Heart left ventricle (tissue), 16 donors: ENCODE measurements at regions not wholly inside any gene's neighbourhood (a gene's known extent, or its start where the extent isn't known, plus 50 kb on each side); places are given as distances from the start of the nearest gene placed in this dataset.

Experiments used
- ATAC-seq, 4 donors: fragments of 200-7000 bp; cut with Tn5 transposase; one replicate each; pipeline ENCODE4 v1.9.1; 2020 to 2022; ENCODE audit warnings: moderate library complexity in 4 of 4, mild to moderate bottlenecking in 3 of 4, moderate number of reproducible peaks in 1 of 4
- DNase-seq, 5 donors: peaks; one replicate each; pipeline ENCODE4 v3.0.0-alpha.2; 2020
- H3K27ac ChIP-seq, 12 donors: fragments of 200-600 bp; sonication (generic) in 4 of 12; one replicate each; pipeline versions ENCODE4 v1.5.0 to v1.8.0; 2016 to 2022; ENCODE audit warnings: mild to moderate bottlenecking in 2 of 12
- H3K27me3 ChIP-seq, 9 donors: fragments of 200-600 bp; sonication (generic) in 2 of 9; one replicate each; pipeline versions ENCODE4 v1.5.1 to v1.8.0; 2016 to 2022; ENCODE audit warnings: mild to moderate bottlenecking in 3 of 9
- H3K36me3 ChIP-seq, 9 donors: fragments of 200-600 bp; sonication (generic) in 2 of 9; one replicate each; pipeline versions ENCODE4 v1.5.0 to v1.8.0; 2018 to 2022; ENCODE audit warnings: mild to moderate bottlenecking in 2 of 9
- H3K4me1 ChIP-seq, 12 donors: fragments of 200-600 bp; sonication (generic) in 4 of 12; one replicate each; pipeline versions ENCODE4 v1.5.0 to v1.8.0; 2016 to 2022; ENCODE audit warnings: mild to moderate bottlenecking in 3 of 12
- H3K4me3 ChIP-seq, 12 donors: fragments of 200-600 bp; sonication (generic) in 4 of 12; one replicate each; pipeline versions ENCODE4 v1.5.0 to v1.8.0; 2017 to 2022; ENCODE audit warnings: mild to moderate bottlenecking in 9 of 12, moderate library complexity in 4 of 12
- H3K9me3 ChIP-seq, 12 donors: fragments of 200-600 bp; sonication (generic) in 4 of 12; one replicate each; pipeline versions ENCODE4 v1.5.0 to v1.8.0; 2016 to 2022; ENCODE audit warnings: mild to moderate bottlenecking in 1 of 12
- POLR2A ChIP-seq, 2 donors: fragments of 450-650 bp; IDR thresholded peaks; one replicate each; pipeline ENCODE4 v1.6.1; 2017; ENCODE audit warnings: antibody characterized with exemption in 2 of 2, mild to moderate bottlenecking in 2 of 2, moderate library complexity in 2 of 2
- WGBS, 4 donors: extraction: QIAGEN DNeasy Blood & Tissue Kit in 2 of 4; methylation state at CpG; one replicate each; pipeline versions ENCODE4 v1.1.5 to v1.1.7; 2013 to 2018; 5-methylcytosine and 5-hydroxymethylcytosine counted together
- intact Hi-C, 10 donors: fragments of 100-400 bp; cut with DNase I; formaldehyde crosslinking; loops; one replicate each; pipeline versions ENCODE4 v1.11.1 to v1.14.2; 2022
- TF ChIP-seq, protein P1 (sequence below), 12 donors: fragments of 200-600 bp; sonication (generic) in 4 of 12; IDR thresholded peaks; one replicate each; pipeline versions ENCODE4 v1.5.0 to v1.8.0; 2018 to 2022; ENCODE audit warnings: antibody characterized with exemption in 12 of 12, mild to moderate bottlenecking in 5 of 12
- donor health status: ischemic (EF 13 %, LVEDD 7.1; RV severe dilation, severe dysfunction).
- donor health status: healthy with polysubstance abuse.
- donor health status: DM: no; HTN: yes; CAD: no.
- donor health status: DM: no; HTN: no; CAD: no.
- donor health status: ischemic (EF 25% LVEDD 6.9; RV normal size, moderate dysfunction).
- donor health status: ischemic (EF 25% LVEDD 5.7; RV mildly dilated, moderate dysfunction).
- donor health status: healthy.
- donor health status: DM: yes; HTN: yes; CAD: no.
- donor health status: ischemic (EF 35%, LVEDD 5.7; RV mildly dilated, moderate dysfunction).
- donor health status: nonischemic (EF 11% LVEDD 7.7; RV severe dilation, severe dysfunction).
- donor health status: DM: yes; HTN: yes; CAD: no.
- donor health status: PGD.
- donor health status: ischemic (EF 29% LVEDD 5.4; RV normal size, mild dysfunction).
- donor health status: nonischemic (EF 23%, LVEDD 6.1; RV moderate dilation, normal function).

DNA sequence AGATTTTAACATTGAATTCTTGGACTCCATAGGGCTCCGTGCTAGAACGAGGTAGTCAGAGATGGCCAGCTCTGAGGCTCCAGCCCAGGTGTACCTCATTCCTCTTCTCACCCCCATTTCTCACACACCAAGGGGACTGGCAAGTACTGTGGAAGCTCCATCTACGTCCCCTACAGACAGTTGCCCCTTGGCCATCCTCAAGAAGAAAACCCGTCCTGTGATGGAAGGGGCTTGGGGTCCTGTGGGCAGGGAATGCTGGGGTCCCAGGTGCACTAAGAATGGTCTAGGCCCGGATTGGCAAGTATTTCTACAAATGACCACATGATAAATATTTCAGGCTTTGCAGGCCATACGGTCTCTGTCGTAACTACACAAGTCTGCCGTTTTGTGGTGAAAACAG, 110.3 kb downstream of the PDCL3 start:
- intact Hi-C loops = no loop called here
- H3K4me1 ChIP-seq = peaks cover 0 to 13% (median 2%) of the 10 kb centered on the region in 12 donors
- H3K4me3 ChIP-seq = no peak overlapping the region
- H3K27me3 ChIP-seq = no peaks in the 10 kb centered on the region
- ATAC-seq (no peak), DNase-seq (no peak)
- no peaks in the 10 kb centered on the region for H3K9me3 ChIP-seq
- TF ChIP-seq POLR2A (IDR thresholded peaks at IDR 0.05) = no peak
- TF ChIP-seq, protein P1, sequence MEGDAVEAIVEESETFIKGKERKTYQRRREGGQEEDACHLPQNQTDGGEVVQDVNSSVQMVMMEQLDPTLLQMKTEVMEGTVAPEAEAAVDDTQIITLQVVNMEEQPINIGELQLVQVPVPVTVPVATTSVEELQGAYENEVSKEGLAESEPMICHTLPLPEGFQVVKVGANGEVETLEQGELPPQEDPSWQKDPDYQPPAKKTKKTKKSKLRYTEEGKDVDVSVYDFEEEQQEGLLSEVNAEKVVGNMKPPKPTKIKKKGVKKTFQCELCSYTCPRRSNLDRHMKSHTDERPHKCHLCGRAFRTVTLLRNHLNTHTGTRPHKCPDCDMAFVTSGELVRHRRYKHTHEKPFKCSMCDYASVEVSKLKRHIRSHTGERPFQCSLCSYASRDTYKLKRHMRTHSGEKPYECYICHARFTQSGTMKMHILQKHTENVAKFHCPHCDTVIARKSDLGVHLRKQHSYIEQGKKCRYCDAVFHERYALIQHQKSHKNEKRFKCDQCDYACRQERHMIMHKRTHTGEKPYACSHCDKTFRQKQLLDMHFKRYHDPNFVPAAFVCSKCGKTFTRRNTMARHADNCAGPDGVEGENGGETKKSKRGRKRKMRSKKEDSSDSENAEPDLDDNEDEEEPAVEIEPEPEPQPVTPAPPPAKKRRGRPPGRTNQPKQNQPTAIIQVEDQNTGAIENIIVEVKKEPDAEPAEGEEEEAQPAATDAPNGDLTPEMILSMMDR (IDR thresholded peaks at IDR 0.05) = no peak
- 93 to 98% (median 93%) methylated on average over 8 of the region's 8 CpGs for WGBS, 4 donors
- H3K27ac ChIP-seq = no peak overlapping the region
- no peaks in the 10 kb centered on the region for H3K36me3 ChIP-seq

DNA sequence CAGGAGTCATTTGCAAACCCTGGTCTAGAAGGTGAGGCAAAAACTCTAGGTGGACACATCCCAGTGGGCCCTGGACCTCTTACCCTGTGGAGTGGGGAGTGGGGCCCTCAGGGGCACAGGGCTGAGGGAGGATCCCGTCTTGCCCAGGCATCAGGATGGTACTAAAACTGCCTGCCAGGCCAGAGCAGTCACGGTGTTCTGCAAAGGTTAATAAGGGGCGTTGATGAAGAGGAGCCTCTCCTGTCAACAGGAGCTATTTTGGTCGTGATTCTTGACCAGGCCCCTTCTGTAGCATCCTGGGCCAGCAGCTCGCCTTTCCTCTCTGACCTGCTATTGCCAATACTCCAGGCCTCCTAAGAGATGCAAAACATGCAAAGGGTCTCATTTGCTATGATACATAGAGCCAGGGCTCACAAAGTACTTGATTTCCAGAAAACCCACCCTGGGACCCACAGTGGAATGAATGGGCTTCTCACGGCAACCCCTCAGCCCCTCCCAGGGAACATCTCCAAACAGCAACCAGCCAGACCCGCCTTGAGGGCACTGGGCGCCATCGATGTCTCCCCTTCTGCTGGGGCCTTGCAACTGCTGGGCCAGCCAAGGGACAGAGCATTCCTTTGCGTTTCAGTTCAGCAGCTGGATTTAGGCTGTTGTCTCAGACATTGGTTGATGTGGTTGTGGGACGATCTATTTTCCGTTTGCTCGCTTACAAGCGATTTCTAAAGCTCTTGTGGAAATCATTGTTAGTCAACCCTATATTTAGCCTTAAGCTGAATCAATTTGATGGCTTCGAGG, 111.1 kb downstream of the PDCL3 start:
- peak in 2 of 5 donors; percentile 33 to 54 for DNase-seq
- Histone ChIP-seq H3K27ac (peak overlapping the region in 1 of 12 donors; percentile 38), H3K27me3 (no peaks in the 10 kb centered on the region), H3K36me3 (no peaks in the 10 kb centered on the region), H3K9me3 (no peaks in the 10 kb centered on the region), H3K4me3 (no peak overlapping the region), H3K4me1 (peaks cover 0 to 13% (median 2%) of the 10 kb centered on the region in 12 donors)
- intact Hi-C loops = no loop called here
- 58 to 69% (median 63%) methylated on average over 15 of the region's 15 CpGs for WGBS, 4 donors
- peak; percentile 66 to 89 (median 80) for ATAC-seq
- TF ChIP-seq, protein P1 (IDR thresholded peaks at IDR 0.05) = no peak
- no peak for TF ChIP-seq POLR2A (IDR thresholded peaks at IDR 0.05)

DNA sequence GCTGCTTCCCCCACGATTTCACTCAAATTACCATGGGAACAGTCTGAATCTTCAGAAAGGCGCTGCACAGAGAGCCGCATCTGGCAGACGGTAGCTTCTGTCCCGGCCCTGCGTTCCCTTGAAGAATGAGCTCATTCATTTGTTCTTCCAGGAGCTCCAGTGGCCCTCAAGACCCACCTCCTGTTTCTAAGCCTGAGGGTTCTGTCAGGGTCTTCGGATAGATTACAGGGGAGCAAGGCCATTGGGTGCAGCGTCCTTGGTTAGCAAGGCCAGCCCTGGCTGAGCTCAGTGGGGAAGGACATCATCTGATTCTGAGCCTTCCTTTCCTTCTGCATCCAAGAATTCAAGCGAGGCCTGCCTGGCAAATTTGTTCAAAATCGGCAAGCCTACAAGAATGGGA, 111.9 kb downstream of the PDCL3 start:
- Histone ChIP-seq H3K9me3 (no peaks in the 10 kb centered on the region), H3K4me1 (peaks cover 0 to 13% (median 2%) of the 10 kb centered on the region in 12 donors), H3K4me3 (no peak overlapping the region), H3K36me3 (no peaks in the 10 kb centered on the region), H3K27me3 (no peaks in the 10 kb centered on the region), H3K27ac (no peak overlapping the region)
- intact Hi-C loops = no loop called here
- ATAC-seq (no peak), DNase-seq (no peak)
- TF ChIP-seq, protein P1 (IDR thresholded peaks at IDR 0.05) = no peak
- no peak for TF ChIP-seq POLR2A (IDR thresholded peaks at IDR 0.05)
- WGBS, 4 donors = 72 to 84% (median 78%) methylated on average over 10 of the region's 10 CpGs

DNA sequence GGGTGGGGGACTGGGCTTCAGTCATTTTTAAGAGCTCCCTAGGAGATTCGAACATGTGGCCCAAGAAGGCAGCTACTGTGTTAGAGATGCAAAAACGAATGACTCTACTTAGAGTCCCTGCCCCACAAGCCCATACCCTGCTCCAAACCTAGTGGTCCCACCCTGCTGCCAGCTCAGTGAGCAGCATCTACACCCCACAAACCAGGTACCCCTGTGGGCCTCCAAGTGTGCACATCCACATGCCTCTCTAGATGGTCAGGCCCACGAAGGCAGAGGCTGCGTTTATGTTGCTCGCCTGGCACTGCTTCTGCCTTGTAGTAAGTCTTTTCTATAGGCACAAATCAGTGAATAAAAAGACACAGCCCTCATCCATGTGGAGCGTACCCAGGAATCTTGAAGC, 112.6 kb downstream of the PDCL3 start:
- WGBS, 4 donors = 77 to 93% (median 82%) methylated on average over 5 to 6 of the region's 6 CpGs
- Histone ChIP-seq H3K4me3 (no peak overlapping the region), H3K9me3 (no peaks in the 10 kb centered on the region), H3K4me1 (peaks cover 0 to 13% (median 2%) of the 10 kb centered on the region in 12 donors), H3K27ac (no peak overlapping the region), H3K36me3 (no peaks in the 10 kb centered on the region), H3K27me3 (no peaks in the 10 kb centered on the region)
- no peak for TF ChIP-seq POLR2A (IDR thresholded peaks at IDR 0.05)
- TF ChIP-seq, protein P1 (IDR thresholded peaks at IDR 0.05) = no peak
- intact Hi-C loops = no loop called here
- DNase-seq (no peak), ATAC-seq (no peak)
